ENCODE measurements at regions not wholly inside any gene's neighbourhood (a gene's known extent, or its start where the extent isn't known, plus 50 kb on each side); places are given as distances from the start of the nearest gene placed in this dataset.
"Not testable (repeated sequence)": the region's sequence is repeated elsewhere in the genome, so short reads cannot be mapped to it uniquely, and the experiment has no call there.

- DNase-seq (ENCODE audit: low spot score) = no peak
Observed at GRCh38 chr3:170705131-170705530, 119.3 kb upstream of the SLC7A14 start.

DNA sequence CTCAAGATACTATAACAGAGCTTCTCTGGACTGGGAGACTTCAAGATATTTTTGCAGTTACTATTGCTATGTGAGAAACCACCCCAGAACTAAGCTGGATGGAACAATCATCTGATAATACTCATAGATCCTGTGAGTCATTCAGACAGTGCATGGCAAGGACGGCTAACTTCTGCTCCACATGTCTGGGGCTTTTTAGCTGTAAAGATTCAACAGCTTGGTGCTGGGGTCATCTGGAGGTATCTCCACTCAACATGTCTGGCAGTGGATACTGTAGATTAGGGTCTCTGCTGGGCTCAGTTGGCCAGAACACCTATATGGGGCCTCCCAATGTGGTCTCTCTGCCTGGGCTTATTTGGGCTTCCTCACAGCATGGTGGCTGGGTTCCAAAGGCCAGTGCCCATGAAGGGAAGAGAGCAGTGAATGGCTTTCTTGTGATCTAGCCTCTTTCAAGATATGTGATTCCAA is 117.3 kb upstream of the SLC7A14 start:
- no peak for DNase-seq (ENCODE audit: low spot score)

DNA sequence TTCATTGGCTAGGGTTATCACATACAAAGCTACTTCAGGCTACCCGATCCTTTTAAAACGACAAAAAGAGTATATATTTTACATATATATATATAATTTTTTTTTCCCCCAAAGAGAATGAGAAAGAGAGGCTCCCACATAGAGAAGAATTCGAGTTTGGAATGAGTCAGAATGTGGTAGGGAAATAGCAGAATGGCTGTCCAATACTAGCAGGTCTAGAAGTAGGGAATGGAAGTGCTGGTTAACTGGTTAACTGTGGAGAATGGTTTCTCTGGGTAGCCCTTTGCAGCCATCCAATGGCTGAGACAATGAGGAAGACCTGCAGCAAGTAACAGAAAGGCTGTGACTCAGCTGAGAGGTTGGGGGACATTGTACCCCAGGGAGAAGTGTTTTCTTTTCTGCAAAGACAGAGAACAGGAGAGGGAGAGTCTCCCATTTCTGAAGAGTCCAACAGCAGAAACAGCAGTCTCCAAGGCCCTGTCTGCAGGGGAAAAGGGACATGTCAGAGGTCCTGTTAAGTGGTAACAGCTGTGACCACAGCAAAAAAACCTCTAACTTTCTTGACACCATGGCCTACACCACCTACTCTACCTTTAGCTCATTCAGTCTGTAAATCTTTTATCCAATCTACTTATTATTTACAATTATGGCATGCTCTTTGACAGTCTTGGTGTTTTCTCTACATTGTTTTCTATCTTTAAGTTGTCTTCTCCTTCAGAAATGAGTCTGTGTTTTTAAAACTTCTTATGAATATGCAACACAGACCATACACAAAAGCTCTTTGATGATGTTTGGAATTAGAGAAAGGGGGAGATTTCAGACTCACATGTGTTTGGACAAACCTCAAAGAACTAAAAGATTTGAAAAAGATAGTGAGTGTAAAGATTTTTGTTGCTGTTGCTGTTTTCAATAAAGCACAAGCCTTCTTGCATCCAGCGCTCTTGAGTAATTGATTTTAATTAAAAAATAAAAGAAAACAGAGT is 116.1 kb upstream of the SLC7A14 start:
- no peak for DNase-seq (ENCODE audit: low spot score)

- DNase-seq (ENCODE audit: low spot score) = no peak
Observed at GRCh38 chr3:170700054-170700404, 114.2 kb upstream of the SLC7A14 start.

DNA sequence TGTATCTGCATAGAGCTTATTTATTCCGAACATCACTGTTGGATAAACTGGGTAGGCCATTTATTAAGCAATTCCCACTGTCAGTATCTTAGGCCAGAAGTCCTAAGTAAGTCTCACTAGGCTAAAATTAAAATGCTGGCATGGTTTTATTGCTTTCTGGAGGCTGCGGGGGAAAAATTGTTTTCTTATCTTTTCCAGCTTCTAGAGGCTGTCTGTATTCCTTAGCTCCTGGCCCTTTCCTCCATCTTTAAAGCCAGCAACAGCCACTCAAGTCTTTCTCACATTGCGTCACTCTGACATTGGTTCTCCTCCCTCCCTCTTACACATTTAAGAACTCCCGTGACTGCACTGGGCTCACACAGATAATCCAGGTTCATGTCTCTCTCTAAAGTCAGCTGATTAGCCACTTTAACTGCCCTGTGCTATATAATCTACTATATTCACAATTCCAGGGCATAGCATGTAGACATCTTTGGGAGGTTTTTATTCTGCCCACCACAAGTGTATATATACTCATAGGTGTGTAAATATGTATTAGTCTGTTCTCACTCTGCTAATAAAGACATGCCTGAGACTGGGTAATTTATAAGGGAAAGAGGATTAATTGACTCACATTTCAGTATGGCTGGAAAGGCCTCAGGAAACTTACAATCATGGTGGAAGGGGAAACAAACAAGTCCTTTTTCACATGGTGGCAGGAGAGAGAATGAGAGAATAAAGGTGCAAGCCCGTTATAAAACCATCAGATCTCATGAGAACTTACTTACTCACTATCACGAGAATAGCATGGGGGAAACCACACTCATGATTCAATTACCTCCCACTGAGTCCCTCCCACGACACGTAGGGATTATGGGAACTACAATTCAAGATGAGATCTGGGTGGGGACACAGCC is 113.5 kb upstream of the SLC7A14 start:
- DNase-seq (ENCODE audit: low spot score) = no peak

- no peak for DNase-seq (ENCODE audit: low spot score)
Observed at GRCh38 chr3:170697908-170698307, 112.0 kb upstream of the SLC7A14 start.

GRCh38 chr3:170697131-170697530 is 111.3 kb upstream of the SLC7A14 start:
- DNase-seq (ENCODE audit: low spot score) = no peak

DNA sequence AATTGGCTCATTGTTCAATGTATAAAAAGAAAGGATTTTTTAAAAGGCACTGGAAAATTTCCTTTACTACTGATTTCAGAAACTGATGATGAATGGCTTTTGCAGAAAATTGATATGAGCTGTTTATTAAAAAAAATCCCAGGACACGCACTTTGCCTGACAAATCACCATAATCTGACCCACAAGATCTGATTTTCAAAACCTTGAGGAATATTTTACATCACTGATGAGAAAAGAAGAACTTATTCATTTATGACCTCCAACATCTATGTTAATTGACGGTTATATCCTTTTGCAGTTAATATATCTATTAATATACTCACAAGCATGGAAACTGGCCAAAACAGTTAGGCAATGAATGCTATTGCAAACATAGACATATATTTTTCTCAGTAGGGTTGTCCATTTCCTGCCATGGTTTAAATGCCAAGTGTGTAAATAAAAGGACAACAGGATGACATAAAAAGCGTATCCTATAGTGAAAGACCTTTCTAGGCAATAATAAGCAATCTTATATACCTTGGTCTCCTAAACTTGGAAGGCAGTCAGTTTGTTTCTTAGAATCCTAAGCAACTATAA is 109.7 kb upstream of the SLC7A14 start:
- no peak for DNase-seq (ENCODE audit: low spot score)

DNA sequence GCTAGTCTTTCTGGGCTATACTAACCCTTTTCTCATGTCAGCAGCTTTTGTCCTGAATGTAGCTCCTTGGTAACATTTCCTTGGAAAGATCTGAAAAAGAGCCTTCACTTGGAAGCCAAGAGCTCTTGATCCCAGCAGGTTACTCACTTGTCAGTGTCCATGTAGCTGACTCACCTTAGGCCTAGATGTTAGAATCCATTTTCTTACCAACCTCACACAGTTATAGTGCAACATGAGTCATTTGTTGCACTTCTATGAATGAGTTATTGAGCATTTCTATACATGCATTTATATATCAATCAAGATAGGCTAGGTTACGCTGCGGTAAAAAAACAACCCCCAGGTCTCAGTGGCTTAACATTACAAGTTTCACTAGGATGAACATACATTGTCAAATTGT is 106.8 kb upstream of the SLC7A14 start:
- no peak for DNase-seq (ENCODE audit: low spot score)

DNA sequence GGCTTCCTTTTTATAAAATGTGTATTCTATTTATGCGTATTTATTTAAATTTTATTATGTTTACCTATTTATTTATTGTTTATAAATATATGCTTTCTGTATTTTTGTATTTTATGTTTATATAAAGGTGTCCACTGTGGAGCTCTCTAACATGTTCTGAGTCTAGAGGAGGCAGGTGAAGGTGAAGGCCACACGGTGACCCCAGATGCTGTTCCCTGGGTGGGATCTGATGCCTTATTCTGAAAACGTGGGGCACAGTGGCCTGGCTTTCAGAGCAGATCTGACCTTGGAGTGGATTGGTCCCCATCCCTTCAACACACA is 104.7 kb upstream of the SLC7A14 start:
- no peak for DNase-seq (ENCODE audit: low spot score)

- DNase-seq (ENCODE audit: low spot score) = peak; percentile 44
Observed at GRCh38 chr3:170689893-170690660, 104.2 kb upstream of the SLC7A14 start.

DNA sequence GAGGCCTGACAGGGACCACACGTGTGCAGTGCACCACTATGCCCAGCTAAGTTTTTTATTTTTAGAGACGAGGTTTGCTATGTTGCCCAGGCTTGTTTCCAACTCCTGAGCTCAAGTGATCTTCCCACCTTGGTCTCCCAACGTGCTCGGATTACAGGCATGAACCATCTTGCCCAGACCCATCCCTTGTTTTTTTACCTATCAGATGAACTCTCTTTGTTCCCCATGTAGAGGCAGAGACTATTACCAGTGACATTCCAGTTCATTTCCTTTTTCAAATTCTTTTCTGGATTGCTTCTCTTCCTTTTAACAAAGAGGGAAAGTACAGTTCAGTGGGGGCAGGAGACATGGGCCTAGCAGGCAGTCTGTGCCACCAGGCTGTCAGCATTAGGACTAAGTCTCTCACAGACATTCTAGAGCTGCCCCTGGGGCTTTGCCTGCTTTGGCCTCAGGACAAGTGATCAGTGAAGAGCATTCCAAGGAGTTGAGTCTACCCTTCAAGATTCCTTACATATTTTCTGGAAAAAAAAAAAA is 103.5 kb upstream of the SLC7A14 start:
- peak; percentile 60 for DNase-seq (ENCODE audit: low spot score)

GRCh38 chr3:170688222-170688621 is 102.3 kb upstream of the SLC7A14 start:
- not testable (repeated sequence) for DNase-seq (ENCODE audit: low spot score)

DNA sequence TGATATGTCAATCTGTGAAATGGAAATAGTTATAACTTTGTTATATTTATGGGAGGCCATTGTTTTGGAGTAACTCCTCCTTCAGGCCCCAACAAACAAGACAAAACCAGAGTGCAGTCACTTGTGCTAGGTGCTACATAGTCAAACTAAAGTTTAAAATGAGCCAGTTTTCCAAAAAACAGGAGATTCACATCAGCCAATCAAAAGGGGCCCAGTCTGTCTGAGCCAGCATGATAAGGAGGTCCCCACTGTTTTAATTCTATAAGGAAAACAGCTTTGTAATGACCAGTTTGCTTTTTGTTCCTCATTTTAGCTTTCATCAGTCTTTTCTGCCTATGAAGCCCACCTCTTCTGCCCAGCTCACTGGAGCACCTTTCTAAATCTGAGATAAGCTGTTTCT is 94.7 kb upstream of the SLC7A14 start:
- no peak for DNase-seq (ENCODE audit: low spot score)

DNA sequence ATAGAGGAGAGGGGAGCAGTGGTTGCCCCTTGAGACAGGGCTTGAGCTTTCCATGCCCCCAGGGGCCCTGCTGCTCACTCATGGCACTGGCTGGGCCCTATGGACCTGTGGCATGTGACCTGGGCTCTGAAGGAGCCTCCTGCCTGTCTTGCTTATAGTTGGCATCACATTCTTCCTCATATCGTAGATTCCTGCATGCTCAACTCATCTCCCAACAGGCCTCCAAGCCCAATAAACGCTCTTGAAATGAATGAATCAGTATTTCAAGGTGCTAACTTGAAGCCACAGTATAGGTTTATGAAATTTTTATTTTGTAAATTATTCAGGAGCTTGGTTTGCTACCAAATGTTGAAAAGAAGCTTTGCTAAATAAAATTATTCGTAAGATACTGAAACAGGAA is 93.3 kb upstream of the SLC7A14 start:
- peak; percentile 25 for DNase-seq (ENCODE audit: low spot score)

- no peak for DNase-seq (ENCODE audit: low spot score)
Observed at GRCh38 chr3:170670504-170670903, 84.6 kb upstream of the SLC7A14 start.

DNA sequence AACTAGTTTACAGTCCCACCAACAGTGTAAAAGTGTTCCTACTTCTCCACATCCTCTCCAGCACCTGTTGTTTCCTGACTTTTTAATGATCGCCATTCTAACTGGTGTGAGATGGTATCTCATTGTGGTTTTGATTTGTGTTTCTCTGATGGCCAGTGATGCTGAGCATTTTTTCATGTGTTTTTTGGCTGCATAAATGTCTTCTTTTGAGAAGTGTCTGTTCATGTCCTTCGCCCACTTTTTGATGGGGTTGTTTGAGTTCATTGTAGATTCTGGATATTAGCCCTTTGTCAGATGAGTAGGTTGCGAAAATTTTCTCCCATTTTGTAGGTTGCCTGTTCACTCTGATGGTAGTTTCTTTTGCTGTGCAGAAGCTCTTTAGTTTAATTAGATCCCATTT is 77.1 kb upstream of the SLC7A14 start:
- DNase-seq (ENCODE audit: low spot score) = not testable (repeated sequence)

- peak; percentile 3 for DNase-seq (ENCODE audit: low spot score)
Observed at GRCh38 chr3:170660139-170660538, 74.3 kb upstream of the SLC7A14 start.

GRCh38 chr3:170657312-170657711 is 71.4 kb upstream of the SLC7A14 start:
- DNase-seq (ENCODE audit: low spot score) = no peak

- DNase-seq (ENCODE audit: low spot score) = no peak
Observed at GRCh38 chr3:170656284-170656683, 70.4 kb upstream of the SLC7A14 start.

DNA sequence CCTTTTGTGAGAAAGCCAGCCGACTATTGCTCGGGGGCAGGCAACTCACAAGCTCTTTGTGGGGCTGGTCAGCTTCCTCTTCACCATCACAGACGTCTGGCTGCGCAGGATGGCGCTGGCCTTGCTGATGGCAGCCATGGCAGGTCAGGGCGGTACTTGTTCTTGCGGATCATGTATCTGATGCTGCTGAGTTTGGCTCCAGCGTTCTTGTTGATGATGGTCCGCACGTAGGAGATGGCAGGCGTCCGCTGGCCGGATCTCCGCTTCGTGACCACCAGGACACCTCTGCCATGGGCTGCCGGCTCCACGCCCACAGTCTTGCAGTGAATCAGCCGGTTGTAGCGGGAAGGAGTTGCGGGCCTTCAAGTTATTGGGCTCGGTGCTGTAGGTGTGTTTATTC is 67.9 kb upstream of the SLC7A14 start:
- DNase-seq (ENCODE audit: low spot score) = no peak

All from LoVo (cell line).